NCI-H226 (cell line): ENCODE measurements at regions not wholly inside any gene's neighbourhood (a gene's known extent, or its start where the extent isn't known, plus 50 kb on each side); places are given as distances from the start of the nearest gene placed in this dataset.

Experiments used
- DNase-seq: peaks from one replicate; pipeline ENCODE4 v3.0.0-alpha.2; 2015

DNA sequence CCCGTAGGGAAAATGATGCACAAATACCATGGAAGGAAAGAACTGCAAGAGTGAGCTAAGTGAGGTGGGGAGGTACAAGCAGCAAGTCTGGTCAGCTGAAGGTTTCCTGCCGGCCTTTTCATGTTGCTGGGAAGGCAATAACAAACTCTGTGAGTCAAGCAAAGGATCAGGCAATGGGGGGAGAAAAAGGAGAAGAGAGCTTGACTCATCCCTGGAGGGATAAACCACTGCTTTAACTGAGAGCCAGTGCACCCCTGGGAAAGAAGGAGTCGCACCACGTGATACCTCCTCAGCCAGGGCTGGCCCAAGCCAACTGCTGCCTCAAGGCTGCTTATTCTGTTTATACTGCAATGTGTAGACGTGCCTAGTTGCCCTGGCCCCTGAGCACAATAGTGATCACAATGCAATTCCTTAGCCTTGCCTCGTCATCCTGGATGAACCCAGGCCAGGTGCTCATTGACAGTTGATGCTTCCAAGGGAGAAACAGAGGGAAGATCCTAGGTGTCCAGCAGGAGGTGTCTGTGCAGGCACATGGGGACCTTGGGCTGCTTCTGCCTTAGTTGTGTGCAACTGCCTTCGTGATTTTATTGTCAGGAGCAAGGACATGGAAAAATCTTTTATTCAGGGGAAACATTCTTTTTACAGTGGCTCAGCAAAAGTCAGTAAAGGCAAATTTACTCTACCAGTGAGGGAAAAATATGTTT lies 203.0 kb upstream of the TUT7 start:
- peak; percentile 81 for DNase-seq

- DNase-seq, result no peak
Observed at GRCh38 chr9:86555661-86556060, 201.5 kb upstream of the TUT7 start.

DNA sequence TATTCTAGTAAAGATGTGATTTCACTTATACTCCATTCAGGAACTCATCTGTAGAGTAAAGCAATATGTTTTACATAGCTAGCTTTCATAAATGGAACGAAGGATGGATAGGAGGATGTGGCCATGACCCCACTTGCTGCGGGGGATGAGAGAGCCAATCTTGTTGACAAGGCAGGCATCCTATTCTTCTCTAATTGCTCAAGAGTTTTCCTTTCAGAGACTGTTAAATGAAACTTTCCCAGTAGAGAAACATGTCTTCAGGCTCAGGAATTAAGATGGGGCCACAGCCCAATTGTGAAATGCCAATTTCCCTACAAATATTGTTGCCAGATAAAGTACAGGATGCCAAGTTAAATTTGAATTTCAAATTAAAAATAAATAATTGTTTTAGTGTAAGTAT lies 196.2 kb upstream of the TUT7 start:
- peak; percentile 26 for DNase-seq

DNA sequence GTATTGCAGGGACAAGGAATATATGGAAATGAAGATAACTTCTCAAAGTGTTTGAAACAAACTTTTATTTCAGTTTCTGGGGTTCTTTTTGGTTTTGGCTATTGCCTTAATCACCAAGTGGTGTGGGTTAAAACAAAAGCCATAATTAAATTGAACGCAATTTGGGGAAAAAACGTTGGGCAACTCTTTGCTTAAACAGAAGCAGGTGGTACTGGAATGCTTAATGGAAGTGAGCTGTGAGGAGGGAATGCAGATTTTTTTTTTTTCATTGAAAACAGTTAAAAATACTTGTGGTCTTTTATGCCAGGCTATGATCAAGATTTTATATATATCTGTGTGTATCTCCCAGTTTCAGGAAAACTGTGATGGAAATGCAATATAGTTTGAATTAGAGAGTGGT lies 195.7 kb upstream of the TUT7 start:
- DNase-seq, result no peak

GRCh38 chr9:86549401-86549811 lies 195.2 kb upstream of the TUT7 start:
- no peak for DNase-seq

GRCh38 chr9:86548220-86548619 lies 194.0 kb upstream of the TUT7 start:
- no peak for DNase-seq

GRCh38 chr9:86547571-86547970 lies 193.4 kb upstream of the TUT7 start:
- no peak for DNase-seq

GRCh38 chr9:86546712-86547111 lies 192.5 kb upstream of the TUT7 start:
- no peak for DNase-seq

DNA sequence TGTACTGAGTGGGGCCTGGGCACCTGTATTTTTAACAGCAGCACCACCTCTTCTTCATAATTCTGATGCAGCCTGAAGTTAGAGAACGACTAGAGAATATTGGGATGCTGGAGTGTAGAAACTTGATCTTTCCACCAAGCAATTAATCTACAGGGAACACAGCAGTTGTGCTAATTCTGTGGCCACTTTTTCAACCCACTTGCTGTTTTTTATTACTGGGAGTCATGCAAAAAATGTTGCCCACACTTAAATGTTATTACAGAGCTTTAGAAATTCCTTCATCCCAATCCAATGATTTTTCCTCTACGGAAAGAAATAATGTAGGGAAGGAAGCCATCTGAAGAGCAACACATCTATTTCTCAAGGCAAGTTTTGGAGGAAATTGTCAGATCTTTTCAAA lies 190.9 kb upstream of the TUT7 start:
- no peak for DNase-seq

DNA sequence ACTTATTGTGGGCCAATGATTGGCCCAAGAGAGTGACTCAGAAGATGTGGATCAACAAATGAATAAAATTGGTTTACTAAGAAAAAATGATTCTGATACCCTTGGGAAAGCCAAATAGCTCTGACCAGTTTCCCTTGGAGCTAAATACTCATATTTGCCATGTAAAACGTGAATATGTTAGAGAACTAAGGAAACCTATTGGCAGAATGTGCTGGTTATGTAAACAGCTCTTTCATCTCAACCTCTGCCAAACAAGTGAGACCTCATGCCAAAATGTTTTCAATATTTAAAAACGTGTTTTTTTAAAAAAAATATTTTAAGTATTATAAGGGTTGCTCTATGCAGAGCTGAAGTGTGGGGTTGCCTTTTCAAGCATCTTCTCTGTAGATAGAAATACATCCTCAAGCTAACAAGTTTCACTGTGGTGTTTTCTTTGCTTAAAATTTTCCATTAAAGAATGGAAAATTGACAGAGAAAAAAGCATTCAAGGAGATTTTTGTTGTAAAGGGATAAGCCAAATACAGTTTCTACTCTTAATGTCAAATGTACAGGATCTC lies 186.9 kb upstream of the TUT7 start:
- no peak for DNase-seq

DNA sequence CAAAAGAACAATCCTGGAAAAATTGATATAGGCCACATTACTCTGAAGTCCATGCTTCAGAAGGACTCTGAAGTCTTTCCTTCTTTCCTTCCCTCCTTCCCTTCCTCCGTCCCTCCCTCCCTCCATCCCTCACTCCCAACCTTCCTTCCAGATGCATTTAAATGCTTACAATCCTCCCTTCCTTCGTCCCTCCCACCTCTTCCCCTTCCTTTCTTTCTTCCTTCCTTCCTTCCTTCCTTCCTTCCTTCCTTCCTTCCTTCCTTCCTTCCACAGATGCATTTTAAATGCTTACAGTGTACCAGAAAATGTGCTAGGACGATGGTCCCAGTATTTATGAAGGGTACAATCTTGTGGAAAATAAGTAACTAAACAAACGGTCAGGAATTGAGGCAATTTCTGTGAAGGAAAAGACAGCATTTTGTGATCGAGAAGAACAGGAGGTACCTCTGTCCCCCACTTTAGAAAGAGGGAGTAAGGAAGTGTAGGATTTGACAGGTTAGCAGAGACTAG lies 181.3 kb upstream of the TUT7 start:
- DNase-seq, result no peak

DNA sequence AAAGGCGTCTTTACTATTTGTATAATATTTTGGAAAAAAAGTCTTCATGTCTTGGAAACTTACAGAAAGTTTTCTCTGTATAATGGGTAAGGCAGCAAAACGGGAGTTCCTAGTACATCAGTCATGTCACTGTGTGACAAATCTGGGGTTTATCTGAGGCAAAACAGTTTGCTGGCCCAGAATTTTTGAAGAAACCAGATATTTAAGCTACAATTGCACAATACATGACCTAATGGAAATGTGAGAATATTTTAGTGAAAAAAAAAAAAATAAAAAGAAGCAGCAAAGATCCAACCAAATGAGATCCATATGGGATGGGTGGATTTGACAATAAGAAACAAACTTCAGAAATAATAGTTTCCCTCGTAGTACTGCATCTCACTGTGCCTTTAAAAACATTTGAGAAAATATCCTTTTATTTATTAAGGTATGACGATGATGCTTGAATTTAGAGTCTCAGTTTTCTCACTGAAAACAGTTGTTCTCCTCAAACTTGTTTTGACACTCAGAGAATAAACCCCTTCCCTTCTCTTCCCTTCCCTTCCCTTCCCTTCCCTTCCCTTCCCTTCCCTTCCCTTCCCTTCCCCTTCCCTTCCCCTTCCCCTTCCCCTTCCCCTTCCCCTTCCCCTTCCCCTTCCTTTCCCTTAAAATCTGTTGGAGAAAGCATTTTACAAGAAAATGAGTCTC lies 180.5 kb upstream of the TUT7 start:
- no peak for DNase-seq

- no peak for DNase-seq
Observed at GRCh38 chr9:86531971-86532640, 177.9 kb upstream of the TUT7 start.

GRCh38 chr9:86531273-86531970 lies 177.2 kb upstream of the TUT7 start:
- no peak for DNase-seq

DNA sequence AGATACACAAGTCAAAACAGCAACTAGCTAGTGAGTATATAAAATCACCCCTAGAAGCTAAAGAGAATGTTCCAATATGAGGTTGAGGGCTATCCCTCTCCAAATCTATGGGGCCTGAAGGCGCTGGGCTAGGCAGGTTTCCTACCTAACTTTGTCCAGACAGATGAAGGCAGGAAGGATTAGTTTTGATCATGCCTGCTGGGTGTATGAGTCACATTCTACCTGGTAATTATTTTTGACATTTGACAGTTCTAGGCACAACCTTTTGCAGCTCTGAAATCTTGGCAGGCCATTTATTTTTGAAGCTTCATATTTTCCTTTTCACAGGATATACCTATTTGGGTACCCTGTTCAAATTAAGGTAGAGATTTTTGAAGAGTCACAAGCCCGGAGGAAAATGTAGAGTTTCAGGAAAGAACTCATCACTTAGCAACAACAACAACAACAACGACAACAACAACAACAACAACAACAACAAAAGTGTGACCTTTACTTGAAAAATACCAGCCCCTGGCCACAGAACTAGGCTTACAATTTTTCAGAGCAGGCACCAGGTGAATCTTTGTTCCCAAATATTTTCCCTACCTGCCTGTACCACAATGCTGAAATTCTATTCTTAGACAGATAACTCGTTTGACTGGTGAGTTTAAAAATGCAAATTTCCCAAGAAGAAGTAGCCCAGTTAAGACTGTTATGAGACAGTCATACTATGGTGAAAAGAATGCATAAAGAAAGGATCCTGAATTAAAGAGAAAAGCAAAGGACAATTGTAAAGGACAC lies 175.5 kb upstream of the TUT7 start:
- DNase-seq, result no peak

- no peak for DNase-seq
Observed at GRCh38 chr9:86526021-86526420, 171.8 kb upstream of the TUT7 start.

GRCh38 chr9:86525182-86525581 lies 171.0 kb upstream of the TUT7 start:
- no peak for DNase-seq

- DNase-seq, result no peak
Observed at GRCh38 chr9:86521977-86522376, 167.8 kb upstream of the TUT7 start.

DNA sequence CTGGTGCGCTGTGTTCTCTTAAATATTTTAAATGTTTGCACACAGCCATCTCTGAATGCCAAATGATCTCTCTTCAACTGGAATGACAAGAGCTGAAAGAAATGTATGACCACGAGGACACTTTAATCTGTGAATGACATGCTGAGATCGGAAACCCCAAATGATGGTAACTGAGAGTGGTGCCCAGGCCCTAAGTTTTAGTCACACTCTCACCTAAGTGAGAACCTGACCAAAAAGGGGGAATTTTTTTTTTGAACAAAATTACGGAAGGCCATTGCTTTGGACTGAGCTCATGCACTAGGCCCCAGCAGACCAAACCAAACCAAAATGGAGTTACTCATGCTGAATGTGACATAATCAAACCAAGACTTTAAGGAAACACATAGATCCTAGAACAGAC lies 167.1 kb upstream of the TUT7 start:
- DNase-seq, result no peak

DNA sequence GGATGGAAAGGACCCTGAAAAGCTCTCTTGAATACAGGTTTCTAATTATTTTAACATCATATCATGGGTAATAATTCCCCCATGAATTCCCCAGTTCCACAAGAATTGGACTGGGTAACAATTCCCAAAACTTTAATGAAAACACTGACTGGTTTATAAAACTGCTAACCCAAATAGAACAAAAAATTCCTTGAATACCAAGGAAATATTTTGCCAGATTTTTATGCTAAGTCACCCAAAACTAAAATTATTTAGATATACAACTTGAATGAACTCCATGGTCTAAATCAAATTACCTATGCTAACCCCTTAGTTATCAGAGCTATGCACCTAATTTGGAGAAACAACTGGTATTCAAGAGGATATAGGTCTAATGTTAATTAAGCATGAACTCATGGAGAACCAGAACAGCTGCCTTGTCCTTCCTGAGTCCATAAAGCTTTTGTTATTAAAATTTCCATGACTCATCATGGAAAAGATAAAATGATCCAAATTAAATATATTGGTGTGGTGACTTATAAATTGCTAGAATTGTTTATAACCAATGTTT lies 164.9 kb upstream of the TUT7 start:
- DNase-seq, result no peak

- DNase-seq, result no peak
Observed at GRCh38 chr9:86517475-86517874, 163.3 kb upstream of the TUT7 start.

DNA sequence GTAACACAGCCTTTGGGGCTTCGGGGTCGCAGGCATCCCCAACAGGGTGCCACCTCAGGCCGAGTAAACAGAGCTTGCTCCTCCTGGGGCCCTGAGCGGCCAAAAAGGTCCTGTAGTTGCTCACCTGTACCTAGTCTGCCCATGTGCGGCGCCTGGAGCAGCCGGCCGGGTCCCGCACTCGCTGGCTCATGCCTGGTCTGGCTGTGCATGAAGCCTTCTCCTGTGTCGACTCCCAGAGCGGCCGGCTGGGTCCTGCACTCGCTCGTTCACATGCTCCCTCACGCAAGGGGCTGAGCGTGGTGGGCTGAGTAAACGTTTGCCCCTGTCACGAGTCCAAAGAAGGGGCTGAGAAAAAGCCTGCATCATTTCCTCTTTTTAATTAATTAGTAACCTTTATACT lies 162.4 kb upstream of the TUT7 start:
- DNase-seq, result no peak
